Spleen (tissue), 7 donors: ENCODE measurements at regions not wholly inside any gene's neighbourhood (a gene's known extent, or its start where the extent isn't known, plus 50 kb on each side); places are given as distances from the start of the nearest gene placed in this dataset.

Experiments
- POLR2A ChIP-seq, 3 donors: fragments of 450-650 bp; IDR thresholded peaks; one replicate each; pipeline ENCODE4 v1.5.1; 2017; ENCODE audit warnings: antibody characterized with exemption in 3 of 3, mild to moderate bottlenecking in 1 of 3
- POLR2AphosphoS5 ChIP-seq, 3 donors: sonication (generic); formaldehyde crosslinking; IDR thresholded peaks; one replicate each; pipeline ENCODE4 v1.5.1; 2017; ENCODE audit warnings: antibody characterized with exemption in 3 of 3
- TF ChIP-seq, protein P1 (sequence below), 11 experiments: fragments of 200-600 bp in 7 of 11; fragments of 450-650 bp in 4 of 11; sonication (generic) in 4 of 11; IDR thresholded peaks in 8 of 11; conservative IDR thresholded peaks in 3 of 11; 1 replicate in 7 of 11; 2 replicates in 4 of 11; pipeline versions ENCODE4 v1.4.0 to v1.8.0; 2016 to 2021; ENCODE audit warnings: antibody characterized with exemption in 11 of 11, inconsistent platforms in 4 of 11, mild to moderate bottlenecking in 1 of 11
- donor health status: DM: no; HTN: no; CAD: no; lungs with moderate emphysema.
- donor health status: DM: no; HTN: no; CAD: no.
- donor health status: DM: no; HTN: no; CAD: no.

DNA sequence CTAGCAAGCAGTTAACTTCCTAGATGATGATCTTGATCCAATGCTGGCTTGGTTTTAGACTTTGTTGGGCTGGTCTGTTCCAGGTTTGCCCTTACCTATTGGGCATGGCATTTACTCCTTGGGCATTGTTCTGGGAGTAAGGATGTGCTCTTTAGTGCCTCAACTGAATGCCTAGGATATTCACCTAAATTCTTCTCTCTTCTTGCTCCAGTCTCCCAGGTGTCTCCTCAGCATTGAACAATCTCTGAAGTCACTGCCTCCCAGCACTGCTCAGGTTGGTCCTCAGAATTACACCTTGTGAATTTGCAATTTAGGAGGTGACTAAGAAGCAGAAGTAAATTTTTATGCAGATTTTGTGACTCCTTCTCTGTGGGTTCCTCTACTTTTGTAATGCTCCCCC lies 307.7 kb upstream of the COL3A1 start:
- TF ChIP-seq, protein P1, sequence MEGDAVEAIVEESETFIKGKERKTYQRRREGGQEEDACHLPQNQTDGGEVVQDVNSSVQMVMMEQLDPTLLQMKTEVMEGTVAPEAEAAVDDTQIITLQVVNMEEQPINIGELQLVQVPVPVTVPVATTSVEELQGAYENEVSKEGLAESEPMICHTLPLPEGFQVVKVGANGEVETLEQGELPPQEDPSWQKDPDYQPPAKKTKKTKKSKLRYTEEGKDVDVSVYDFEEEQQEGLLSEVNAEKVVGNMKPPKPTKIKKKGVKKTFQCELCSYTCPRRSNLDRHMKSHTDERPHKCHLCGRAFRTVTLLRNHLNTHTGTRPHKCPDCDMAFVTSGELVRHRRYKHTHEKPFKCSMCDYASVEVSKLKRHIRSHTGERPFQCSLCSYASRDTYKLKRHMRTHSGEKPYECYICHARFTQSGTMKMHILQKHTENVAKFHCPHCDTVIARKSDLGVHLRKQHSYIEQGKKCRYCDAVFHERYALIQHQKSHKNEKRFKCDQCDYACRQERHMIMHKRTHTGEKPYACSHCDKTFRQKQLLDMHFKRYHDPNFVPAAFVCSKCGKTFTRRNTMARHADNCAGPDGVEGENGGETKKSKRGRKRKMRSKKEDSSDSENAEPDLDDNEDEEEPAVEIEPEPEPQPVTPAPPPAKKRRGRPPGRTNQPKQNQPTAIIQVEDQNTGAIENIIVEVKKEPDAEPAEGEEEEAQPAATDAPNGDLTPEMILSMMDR (IDR thresholded peaks at IDR 0.05 in 8 of 11, conservative IDR thresholded peaks at IDR 0.05 in 3 of 11) = no peak
- no peak for TF ChIP-seq POLR2AphosphoS5 (IDR thresholded peaks at IDR 0.05)
- TF ChIP-seq POLR2A (IDR thresholded peaks at IDR 0.05) = no peak
